HFF-Myc (cell line): ENCODE measurements at regions not wholly inside any gene's neighbourhood (a gene's known extent, or its start where the extent isn't known, plus 50 kb on each side); places are given as distances from the start of the nearest gene placed in this dataset.

Experiments
- DNase-seq: peaks from one replicate; pipeline ENCODE4 v3.0.0-alpha.2; 2011; ENCODE audit warnings: low read depth; ENCODE audit errors: extremely low read depth
- H3K4me3 ChIP-seq: replicated peaks from 2 replicates; pipeline ENCODE4 v1.5.1; 2011; ENCODE audit warnings: low read depth, mild to moderate bottlenecking, control low read depth, low read length
- CTCF ChIP-seq: IDR thresholded peaks from 2 replicates; pipeline ENCODE4 v1.5.1; 2012; ENCODE audit warnings: mild to moderate bottlenecking, low read depth, low read length, control low read depth; ENCODE audit errors: missing control alignments

GRCh38 chr5:89866410-89866809 is 543.1 kb downstream of the CETN3 start:
- no peak overlapping the region for H3K4me3 ChIP-seq
- DNase-seq = no peak
- no peak for TF ChIP-seq CTCF

GRCh38 chr5:89864941-89865340 is 544.6 kb downstream of the CETN3 start:
- no peak overlapping the region for H3K4me3 ChIP-seq
- no peak for DNase-seq
- TF ChIP-seq CTCF = no peak

- H3K4me3 ChIP-seq = no peak overlapping the region
- DNase-seq = no peak
- no peak for TF ChIP-seq CTCF
Measured at GRCh38 chr5:89857790-89858189, 551.8 kb downstream of the CETN3 start.

GRCh38 chr5:89855417-89855816 is 554.1 kb downstream of the CETN3 start:
- no peak for TF ChIP-seq CTCF
- no peak for DNase-seq
- H3K4me3 ChIP-seq = no peak overlapping the region

GRCh38 chr5:89851911-89852310 is 557.6 kb downstream of the CETN3 start:
- no peak for DNase-seq
- no peak for TF ChIP-seq CTCF
- H3K4me3 ChIP-seq = no peak overlapping the region

- no peak for TF ChIP-seq CTCF
- H3K4me3 ChIP-seq = no peak overlapping the region
- no peak for DNase-seq
Measured at GRCh38 chr5:89850513-89850865, 559.1 kb downstream of the CETN3 start.

- H3K4me3 ChIP-seq = no peak overlapping the region
- no peak for DNase-seq
- TF ChIP-seq CTCF = no peak
Measured at GRCh38 chr5:89849830-89850512, 559.6 kb downstream of the CETN3 start.
